ENCODE measurements at regions not wholly inside any gene's neighbourhood (a gene's known extent, or its start where the extent isn't known, plus 50 kb on each side); places are given as distances from the start of the nearest gene placed in this dataset.

DNA sequence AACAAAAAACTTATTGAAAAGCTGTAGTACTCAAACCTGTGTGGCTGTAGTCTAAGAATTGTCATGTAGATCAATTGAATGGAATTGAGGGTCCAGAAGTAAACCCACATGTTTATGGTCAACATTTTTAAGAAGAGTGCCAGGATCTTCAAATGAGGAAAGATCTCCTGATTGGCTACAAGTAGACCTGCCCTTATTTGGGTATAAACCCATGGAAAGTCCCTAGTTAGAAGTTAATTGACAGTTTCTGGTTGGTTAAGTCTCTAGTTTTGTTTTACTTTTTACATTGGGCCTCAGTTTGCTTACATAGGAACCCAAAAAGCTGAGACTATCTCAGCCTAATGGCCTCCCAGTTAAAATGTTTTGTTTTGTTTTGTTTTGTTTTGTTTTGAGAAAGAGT is 91.9 kb upstream of the RESF1 start:
- Histone ChIP-seq H3K14ac (ENCODE audit: insufficient read length) (no peak overlapping the region), H3K18ac (ENCODE audit: extremely low read depth, low read length) (no peak overlapping the region), H4K91ac (replicated peaks; ENCODE audit: insufficient read length, low read length) (no peak overlapping the region), H4K20me1 (replicated peaks in 1 of 2; ENCODE audit: control insufficient read depth in 1 of 2, insufficient read depth in 2 of 2, low read length in 2 of 2) (no peaks in the 10 kb centered on the region), H3K79me1 (ENCODE audit: low read depth, low read length) (no peaks in the 10 kb centered on the region), H2BK15ac (ENCODE audit: low read length) (no peak overlapping the region), H3K23me2 (ENCODE audit: low read depth, low read length) (peaks cover 3% of the 10 kb centered on the region; the same call in 1 of the 2 replicates), H2BK5ac (ENCODE audit: low read depth, low read length) (no peak overlapping the region), H3K23ac (ENCODE audit: insufficient read length) (no peak overlapping the region), H3K4me2 (ENCODE audit: insufficient read depth in 1 of 2, low read depth in 2 of 2, low read length in 2 of 2) (no peak overlapping the region), H3K4me3 (ENCODE audit: extremely low read depth in 1 of 4, insufficient read depth in 2 of 4, low read depth in 3 of 4, low read length in 4 of 4) (no peak overlapping the region), H3K4me1 (replicated peaks in 1 of 4; ENCODE audit: control insufficient read depth in 3 of 4, insufficient read depth in 4 of 4, low read length in 3 of 4) (peaks cover 0 to 8% (median 2%) of the 10 kb centered on the region in 4 experiments; a peak in 2 of 7 replicates), H2BK12ac (ENCODE audit: low read depth, low read length) (no peak overlapping the region), H3K36me3 (ENCODE audit: control insufficient read depth in 2 of 4, insufficient read depth in 4 of 4, low read length in 3 of 4) (no peaks in the 10 kb centered on the region), H3K27ac (ENCODE audit: low read depth, low read length) (no peak overlapping the region), H3K9me3 (ENCODE audit: insufficient read depth in 2 of 2, low read depth in 1 of 2, low read length in 1 of 2) (no peaks in the 10 kb centered on the region; a peak in 1 of 4 replicates), H4K8ac (ENCODE audit: extremely low read depth, insufficient read depth, low read length) (no peak overlapping the region), H3K9ac (replicated peaks in 1 of 4; ENCODE audit: extremely low read depth in 1 of 4, low read depth in 3 of 4, low read length in 3 of 4) (no peak overlapping the region), H3K27me3 (replicated peaks in 1 of 4; ENCODE audit: control insufficient read depth in 3 of 4, extremely low read depth in 1 of 4, insufficient read depth in 3 of 4, low read length in 3 of 4) (no peaks in the 10 kb centered on the region), H3K79me2 (ENCODE audit: control insufficient read depth in 1 of 2, insufficient read depth in 2 of 2, low read length in 2 of 2) (no peaks in the 10 kb centered on the region), H4K5ac (ENCODE audit: insufficient read length, low read depth, low read length) (no peak overlapping the region), H2BK120ac (replicated peaks; ENCODE audit: low read depth, low read length) (no peak overlapping the region), H3K56ac (replicated peaks; ENCODE audit: insufficient read length, low read depth, low read length) (no peak overlapping the region), H3K4ac (replicated peaks; ENCODE audit: insufficient read length, low read depth, low read length) (no peak overlapping the region), H2AK5ac (ENCODE audit: low read depth, low read length) (no peak overlapping the region), H2BK20ac (ENCODE audit: low read length) (no peak overlapping the region), H2AFZ (ENCODE audit: low read length) (no peak overlapping the region)
- POLR2A ChIA-PET (ENCODE audit: partially characterized antibody): no interaction called here
- DNase-seq (ENCODE audit: low read depth in 1 of 2, low spot score in 2 of 2) (no peak), FAIRE-seq (no peak)
- CTCF ChIA-PET (ENCODE audit: partially characterized antibody): interaction anchor here (0.6 to 0.9 kb wide), 2 partner anchors 34 to 96 kb away, joined by 3 read pairs; no protein-coding TSS in a partner anchor
- TF ChIP-seq KDM1A (IDR thresholded peaks at IDR 0.05; ENCODE audit: borderline replicate concordance, low read length): no peak
- TF ChIP-seq NANOG (IDR thresholded peaks at IDR 0.05; ENCODE audit: insufficient read depth, low read depth, low read length, poor library complexity, severe bottlenecking): no peak
- TF ChIP-seq, protein P1, sequence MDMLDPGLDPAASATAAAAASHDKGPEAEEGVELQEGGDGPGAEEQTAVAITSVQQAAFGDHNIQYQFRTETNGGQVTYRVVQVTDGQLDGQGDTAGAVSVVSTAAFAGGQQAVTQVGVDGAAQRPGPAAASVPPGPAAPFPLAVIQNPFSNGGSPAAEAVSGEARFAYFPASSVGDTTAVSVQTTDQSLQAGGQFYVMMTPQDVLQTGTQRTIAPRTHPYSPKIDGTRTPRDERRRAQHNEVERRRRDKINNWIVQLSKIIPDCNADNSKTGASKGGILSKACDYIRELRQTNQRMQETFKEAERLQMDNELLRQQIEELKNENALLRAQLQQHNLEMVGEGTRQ (IDR thresholded peaks at IDR 0.05; ENCODE audit: low read length): no peak
- TF ChIP-seq YY1 (IDR thresholded peaks at IDR 0.05; ENCODE audit: low read depth, low read length): no peak
- peak; percentile 59 for TF ChIP-seq SRF (IDR thresholded peaks at IDR 0.05; ENCODE audit: low read depth, low read length)

All from H1 (cell line).